H9 (cell line): ENCODE measurements at regions not wholly inside any gene's neighbourhood (a gene's known extent, or its start where the extent isn't known, plus 50 kb on each side); places are given as distances from the start of the nearest gene placed in this dataset.

Source experiments
- DNase-seq: peaks from one replicate; pipeline ENCODE4 v3.0.0-alpha.2; 2017
- H2AFZ ChIP-seq: one replicate; pipeline ENCODE4 v1.6.1; 2013; ENCODE audit warnings: mild to moderate bottlenecking, low read length, control low read depth, moderate library complexity
- H2AK5ac ChIP-seq: 2 replicates; pipeline ENCODE4 v1.6.1; 2013; ENCODE audit warnings: low read length, control low read depth, mixed read lengths; ENCODE audit not compliant: insufficient read length
- H2BK120ac ChIP-seq: one replicate; pipeline ENCODE4 v1.6.1; 2013; ENCODE audit warnings: low read depth, mild to moderate bottlenecking, low read length, control low read depth, inconsistent platforms; ENCODE audit not compliant: poor library complexity, severe bottlenecking
- H2BK12ac ChIP-seq: 2 replicates; pipeline ENCODE4 v1.6.1; 2013; ENCODE audit warnings: low read length, control low read depth, mixed read lengths, low read depth; ENCODE audit not compliant: insufficient read length
- H2BK15ac ChIP-seq: 2 replicates; pipeline ENCODE4 v1.6.1; 2013; ENCODE audit warnings: low read depth, low read length, control low read depth
- H2BK20ac ChIP-seq: one replicate; pipeline ENCODE4 v1.6.1; 2013; ENCODE audit warnings: low read depth, mild to moderate bottlenecking, low read length, control low read depth, inconsistent platforms; ENCODE audit not compliant: poor library complexity, severe bottlenecking
- H2BK5ac ChIP-seq: 2 replicates; pipeline ENCODE4 v1.6.1; 2013; ENCODE audit warnings: low read length, control low read depth, mixed read lengths; ENCODE audit not compliant: insufficient read length
- H3K14ac ChIP-seq: 2 replicates; pipeline ENCODE4 v1.6.1; 2013; ENCODE audit warnings: low read length, control low read depth; ENCODE audit not compliant: insufficient read depth
- H3K18ac ChIP-seq: 2 replicates; pipeline ENCODE4 v1.6.1; 2013; ENCODE audit warnings: low read depth, mild to moderate bottlenecking, mixed read lengths, low read length, control low read depth; ENCODE audit not compliant: insufficient read length
- H3K23ac ChIP-seq: 2 replicates; pipeline ENCODE4 v1.6.1; 2013; ENCODE audit warnings: low read length, control low read depth, mixed read lengths, low read depth; ENCODE audit not compliant: insufficient read length
- H3K23me2 ChIP-seq: 2 replicates; pipeline ENCODE4 v1.6.1; 2013; ENCODE audit warnings: low read depth, mild to moderate bottlenecking, mixed read lengths, low read length, control low read depth; ENCODE audit not compliant: insufficient read length, poor library complexity, severe bottlenecking
- H3K27ac ChIP-seq: 2 replicates; pipeline ENCODE4 v1.5.1; 2013; ENCODE audit warnings: low read length, control low read depth, mixed read lengths, low read depth; ENCODE audit not compliant: insufficient read length
- H3K27me3 ChIP-seq: 2 replicates; pipeline ENCODE4 v1.6.1; 2013; ENCODE audit warnings: low read length, control low read depth, inconsistent platforms; ENCODE audit not compliant: insufficient read depth
- H3K4ac ChIP-seq: 2 replicates; pipeline ENCODE4 v1.6.1; 2013; ENCODE audit warnings: low read depth, mild to moderate bottlenecking, control low read depth, inconsistent platforms, low read length, moderate library complexity
- H3K4me1 ChIP-seq: 2 replicates; pipeline ENCODE4 v1.6.1; 2013; ENCODE audit warnings: low read length, control low read depth, inconsistent platforms; ENCODE audit not compliant: insufficient read depth
- H3K4me2 ChIP-seq: 2 replicates; pipeline ENCODE4 v1.6.1; 2013; ENCODE audit warnings: low read length, control low read depth, mixed read lengths; ENCODE audit not compliant: insufficient read length, insufficient read depth
- H3K56ac ChIP-seq: 2 replicates; pipeline ENCODE4 v1.6.1; 2013; ENCODE audit warnings: low read depth, mild to moderate bottlenecking, mixed read lengths, low read length, control low read depth; ENCODE audit not compliant: insufficient read length
- H3K79me1 ChIP-seq: 2 replicates; pipeline ENCODE4 v1.6.1; 2013; ENCODE audit warnings: low read depth, mild to moderate bottlenecking, moderate library complexity, low read length, control low read depth, inconsistent platforms; ENCODE audit not compliant: insufficient read depth, poor library complexity, severe bottlenecking
- H3K79me2 ChIP-seq: 2 replicates; pipeline ENCODE4 v1.6.1; 2013; ENCODE audit warnings: low read length, control low read depth, inconsistent platforms; ENCODE audit not compliant: insufficient read depth
- H3K9ac ChIP-seq: 2 replicates; pipeline ENCODE4 v1.6.1; 2013; ENCODE audit warnings: low read length, control low read depth, mixed read lengths; ENCODE audit not compliant: insufficient read length; ENCODE audit errors: extremely low read depth
- H3K9me3 ChIP-seq: one replicate; pipeline ENCODE4 v1.6.1; 2013; ENCODE audit warnings: low read depth, low read length, inconsistent platforms; ENCODE audit not compliant: control insufficient read depth
- H3T11ph ChIP-seq: one replicate; pipeline ENCODE4 v1.6.1; 2013; ENCODE audit warnings: mild to moderate bottlenecking, low read length, control low read depth, inconsistent platforms
- H4K20me1 ChIP-seq: one replicate; pipeline ENCODE4 v1.6.1; 2013; ENCODE audit not compliant: control insufficient read depth, insufficient read length, insufficient read depth
- H4K5ac ChIP-seq: 2 replicates; pipeline ENCODE4 v1.6.1; 2013; ENCODE audit warnings: low read depth, mild to moderate bottlenecking, mixed read lengths, low read length, control low read depth; ENCODE audit not compliant: insufficient read length
- H4K8ac ChIP-seq: replicated peaks from 2 replicates; pipeline ENCODE4 v1.6.1; 2013; ENCODE audit warnings: low read length, control low read depth, mixed read lengths, low read depth; ENCODE audit not compliant: insufficient read length
- H4K91ac ChIP-seq: 2 replicates; pipeline ENCODE4 v1.6.1; 2013; ENCODE audit warnings: low read depth, mild to moderate bottlenecking, moderate library complexity, mixed read lengths, low read length, control low read depth; ENCODE audit not compliant: insufficient read length
- H3K27ac Mint-ChIP-seq, 3 experiments: 2 replicates in 2 of 3; 3 replicates in 1 of 3; pipeline ENCODE4 v1.8.0; 2020 to 2021; ENCODE audit warnings: mixed read lengths in 3 of 3, mild to moderate bottlenecking in 1 of 3, moderate library complexity in 1 of 3
- H3K27me3 Mint-ChIP-seq: 2 replicates; pipeline ENCODE4 v1.8.0; 2021; ENCODE audit warnings: low read depth, mild to moderate bottlenecking, moderate library complexity, mixed read lengths
- H3K36me3 Mint-ChIP-seq, 3 experiments: 2 replicates in 2 of 3; 3 replicates in 1 of 3; pipeline ENCODE4 v1.8.0; 2020 to 2021; ENCODE audit warnings: low read depth in 3 of 3, mixed read lengths in 3 of 3; ENCODE audit not compliant: insufficient read depth in 1 of 3
- H3K4me1 Mint-ChIP-seq, 2 experiments: 2 replicates each; pipeline ENCODE4 v1.8.0; 2020; ENCODE audit warnings: mixed read lengths in 2 of 2
- H3K4me3 Mint-ChIP-seq, 2 experiments: 2 replicates in 1 of 2; 3 replicates in 1 of 2; pipeline ENCODE4 v1.8.0; 2020 to 2021; ENCODE audit warnings: mild to moderate bottlenecking in 2 of 2, mixed read lengths in 2 of 2, moderate library complexity in 1 of 2
- H3K9me3 Mint-ChIP-seq, 2 experiments: 2 replicates in 1 of 2; 3 replicates in 1 of 2; pipeline ENCODE4 v1.8.0; 2020; ENCODE audit warnings: mild to moderate bottlenecking in 2 of 2, mixed read lengths in 2 of 2, moderate library complexity in 1 of 2
- CTCF ChIP-seq: fragments of 200-600 bp; sonication (generic); conservative IDR thresholded peaks from 3 replicates; pipeline ENCODE4 v1.8.0; 2021; ENCODE audit warnings: antibody characterized with exemption, mild to moderate bottlenecking
- WGBS: extraction: QIAGEN DNeasy Blood & Tissue Kit; methylation state at CpG from one replicate; pipeline ENCODE4 v1.1.7; 2013; ENCODE audit warnings: missing lambda C conversion rate, low lambda C conversion rate, mixed read lengths; ENCODE audit not compliant: insufficient read length; ENCODE audit errors: extremely low coverage; 5-methylcytosine and 5-hydroxymethylcytosine counted together

- H2BK15ac ChIP-seq, result no peak overlapping the region
- H3K4me3 Mint-ChIP-seq, result peak overlapping the region; percentile 15 to 17; a peak in 2 of 5 replicates
Observed at GRCh38 chr10:100625816-100626215, 90.1 kb downstream of the HIF1AN start.

More at GRCh38 chr10:100625816-100626215, 90.1 kb downstream of the HIF1AN start:
- peaks cover 3% of the 10 kb centered on the region; the same call in 1 of the 2 replicates for H3K4me1 ChIP-seq
- H3K23ac ChIP-seq, result no peak overlapping the region
- WGBS, result no CpG with 5 or more reads among the region's 8 CpGs
- no peak overlapping the region for H2AK5ac ChIP-seq
- H2BK5ac ChIP-seq, result no peak overlapping the region
- DNase-seq, result peak; percentile 72
- no peak overlapping the region for H3K27ac ChIP-seq
- H2BK12ac ChIP-seq, result no peak overlapping the region
- H3K9me3 ChIP-seq, result no peaks in the 10 kb centered on the region
- no peaks in the 10 kb centered on the region for H3K79me2 ChIP-seq
- no peak overlapping the region for H4K8ac ChIP-seq
- H4K20me1 ChIP-seq, result no peaks in the 10 kb centered on the region
- no peak overlapping the region for H3T11ph ChIP-seq
- H3K18ac ChIP-seq, result peak overlapping the region; percentile 8
- Mint-ChIP-seq H3K4me1 (peaks cover 21 to 35% of the 10 kb centered on the region in 2 experiments), H3K27ac (peak overlapping the region in 2 of 3 experiments; percentile 21 to 56; a peak in 3 of 7 replicates), H3K9me3 (no peaks in the 10 kb centered on the region), H3K36me3 (no peaks in the 10 kb centered on the region), H3K27me3 (peaks cover 27% of the 10 kb centered on the region)
- H3K27me3 ChIP-seq, result no peaks in the 10 kb centered on the region
- no peaks in the 10 kb centered on the region for H3K23me2 ChIP-seq
- H3K79me1 ChIP-seq, result no peaks in the 10 kb centered on the region
- no peak overlapping the region for H3K9ac ChIP-seq
- H2BK20ac ChIP-seq, result no peak overlapping the region
- H3K14ac ChIP-seq, result peak overlapping the region; percentile 4; the same call in 1 of the 2 replicates
- peak overlapping the region; percentile 7 for H3K4me2 ChIP-seq
- H3K56ac ChIP-seq, result no peak overlapping the region
- H2AFZ ChIP-seq, result peak overlapping the region; percentile 9
- H3K4ac ChIP-seq, result no peak overlapping the region
- no peak for TF ChIP-seq CTCF
- H4K91ac ChIP-seq, result no peak overlapping the region
- H2BK120ac ChIP-seq, result no peak overlapping the region
- H4K5ac ChIP-seq, result no peak overlapping the region
